ENCODE measurements at regions not wholly inside any gene's neighbourhood (a gene's known extent, or its start where the extent isn't known, plus 50 kb on each side); places are given as distances from the start of the nearest gene placed in this dataset.

GRCh38 chr16:77558786-77559185 lies 124.0 kb upstream of the ADAMTS18 start:
- H3K4me3 ChIP-seq: no peak overlapping the region
- H3K9me3 ChIP-seq: no peaks in the 10 kb centered on the region
- H3K4me1 ChIP-seq: no peaks in the 10 kb centered on the region
- TF ChIP-seq POLR2AphosphoS2 (conservative IDR thresholded peaks at IDR 0.05; ENCODE audit: low read length) (no peak), RARB (CRISPR knock-in tag; IDR thresholded peaks at IDR 0.05) (no peak), TFCP2L1 (CRISPR knock-in tag; IDR thresholded peaks at IDR 0.05) (no peak), CHD2 (IDR thresholded peaks at IDR 0.05; ENCODE audit: low read length, partially characterized antibody) (no peak), RAD21 (conservative IDR thresholded peaks at IDR 0.05 in 1 of 2, IDR thresholded peaks at IDR 0.05 in 1 of 2) (no peak)
- FAIRE-seq: no peak
- no peak overlapping the region for H3K27ac ChIP-seq
- WGBS (ENCODE audit: missing lambda C conversion rate): 23% methylated on average over 2 of the region's 2 CpGs
- CTCF ChIA-PET: interaction anchor here (2.1 kb wide), 1 partner anchor 25 kb away, joined by 6 read pairs; no protein-coding TSS in a partner anchor
- H3K4me2 ChIP-seq: no peak overlapping the region
- DNase-seq (ENCODE audit: low read depth in 1 of 2, low spot score in 1 of 2): no peak
- ATAC-seq: no peak
- POLR2A ChIA-PET: no interaction called here

GRCh38 chr16:77562497-77562896 lies 127.7 kb upstream of the ADAMTS18 start:
- no peak overlapping the region for H3K4me2 ChIP-seq
- H3K9me3 ChIP-seq: peaks cover 3% of the 10 kb centered on the region; the same call in 2 of the 3 replicates
- peaks cover 4% of the 10 kb centered on the region; the same call in 1 of the 3 replicates for H3K4me1 ChIP-seq
- FAIRE-seq: no peak
- no peak for ATAC-seq
- CTCF ChIA-PET: interaction anchor here (1.3 to 3.4 kb wide), 2 partner anchors 13 to 21 kb away, joined by 3 to 15 read pairs; no protein-coding TSS in a partner anchor
- no peak overlapping the region for H3K27ac ChIP-seq
- TF ChIP-seq MAFK (IDR thresholded peaks at IDR 0.05; ENCODE audit: partially characterized antibody) (peak; percentile 94), JUN (IDR thresholded peaks at IDR 0.05) (no peak)
- no peak for DNase-seq (ENCODE audit: low read depth in 1 of 2, low spot score in 1 of 2)
- no peak overlapping the region for H3K4me3 ChIP-seq
- POLR2A ChIA-PET: no interaction called here

- Histone ChIP-seq H3K4me3 (no peak overlapping the region), H3K27ac (no peak overlapping the region), H3K4me1 (peaks cover 4% of the 10 kb centered on the region; the same call in 1 of the 3 replicates), H3K9me3 (peaks cover 3% of the 10 kb centered on the region; the same call in 2 of the 3 replicates), H3K4me2 (no peak overlapping the region)
- ChIA-PET CTCF (interaction anchor here (1.0 to 2.4 kb wide), 2 partner anchors 10 to 19 kb away, joined by 3 to 17 read pairs; no protein-coding TSS in a partner anchor), POLR2A (interaction anchor here (0.7 kb wide), 1 partner anchor 9 kb away, joined by 3 read pairs; no protein-coding TSS in a partner anchor)
- 14% methylated on average over 5 of the region's 5 CpGs for WGBS (ENCODE audit: missing lambda C conversion rate)
- ATAC-seq: no peak
- TF ChIP-seq CBX8 (IDR thresholded peaks at IDR 0.05): no peak
- no peak for TF ChIP-seq PHF8 (IDR thresholded peaks at IDR 0.05; ENCODE audit: borderline replicate concordance, low read depth)
- TF ChIP-seq BHLHE40 (IDR thresholded peaks at IDR 0.05; ENCODE audit: low read depth, low read length): no peak
- TF ChIP-seq SREBF2 (IDR thresholded peaks at IDR 0.05): no peak
- no peak for TF ChIP-seq HMGXB4 (CRISPR knock-in tag; IDR thresholded peaks at IDR 0.05; ENCODE audit: borderline replicate concordance)
- TF ChIP-seq JUN (IDR thresholded peaks at IDR 0.05): no peak
- DNase-seq (ENCODE audit: low read depth in 1 of 2, low spot score in 1 of 2): peak in 1 of 2 experiments; percentile 14
- FAIRE-seq: no peak
Measured at GRCh38 chr16:77564791-77565390, 130.1 kb upstream of the ADAMTS18 start.

GRCh38 chr16:77569406-77569805 lies 134.6 kb upstream of the ADAMTS18 start:
- CTCF ChIA-PET: interaction anchor here (0.7 to 6.5 kb wide), 3 partner anchors 14 to 334 kb away, joined by 3 to 47 read pairs (median 19); no protein-coding TSS in a partner anchor

GRCh38 chr16:77570574-77570973 lies 135.7 kb upstream of the ADAMTS18 start:
- Histone ChIP-seq H3K9me3 (no peaks in the 10 kb centered on the region; the same call in 2 of the 3 replicates), H3K4me1 (peaks cover 3% of the 10 kb centered on the region; the same call in 1 of the 3 replicates), H3K4me3 (no peak overlapping the region), H3K27ac (no peak overlapping the region), H3K4me2 (no peak overlapping the region)
- ATAC-seq: no peak
- no peak for FAIRE-seq
- no peak for DNase-seq (ENCODE audit: low read depth in 1 of 2, low spot score in 1 of 2)
- CTCF ChIA-PET: interaction anchor here (3.4 to 6.5 kb wide), 2 partner anchors 13 to 335 kb away, joined by 19 to 47 read pairs; no protein-coding TSS in a partner anchor
- POLR2A ChIA-PET: no interaction called here
- no CpG with 5 or more reads among the region's 1 CpG for WGBS (ENCODE audit: missing lambda C conversion rate)
- TF ChIP-seq EHMT2 (IDR thresholded peaks at IDR 0.05; ENCODE audit: low read depth) (no peak), MAX (IDR thresholded peaks at IDR 0.05) (no peak), NPAS2 (CRISPR knock-in tag; IDR thresholded peaks at IDR 0.05; ENCODE audit: borderline replicate concordance) (no peak), HOXA7 (CRISPR knock-in tag; IDR thresholded peaks at IDR 0.05) (no peak), RFX5 (IDR thresholded peaks at IDR 0.05) (no peak), MAFK (IDR thresholded peaks at IDR 0.05; ENCODE audit: partially characterized antibody) (no peak), CHD4 (IDR thresholded peaks at IDR 0.05; ENCODE audit: borderline replicate concordance) (no peak), NR3C1 (IDR thresholded peaks at IDR 0.05) (no peak), HMGXB4 (CRISPR knock-in tag; IDR thresholded peaks at IDR 0.05; ENCODE audit: borderline replicate concordance) (no peak), CHD2 (IDR thresholded peaks at IDR 0.05; ENCODE audit: low read length, partially characterized antibody) (no peak), EP300 (IDR thresholded peaks at IDR 0.05) (no peak), KDM1A (IDR thresholded peaks at IDR 0.05; ENCODE audit: low read depth) (no peak)

More at GRCh38 chr16:77569406-77569805, 134.6 kb upstream of the ADAMTS18 start:
- Histone ChIP-seq H3K4me2 (no peak overlapping the region), H3K27ac (no peak overlapping the region), H3K4me3 (no peak overlapping the region), H3K9me3 (peaks cover 3% of the 10 kb centered on the region; the same call in 2 of the 3 replicates), H3K4me1 (peaks cover 4% of the 10 kb centered on the region; the same call in 1 of the 3 replicates)
- ATAC-seq: no peak
- 18% methylated on average over 5 of the region's 5 CpGs for WGBS (ENCODE audit: missing lambda C conversion rate)
- FAIRE-seq: no peak
- POLR2A ChIA-PET: no interaction called here
- no peak for DNase-seq (ENCODE audit: low read depth in 1 of 2, low spot score in 1 of 2)
- no peak for TF ChIP-seq HDAC2 (IDR thresholded peaks at IDR 0.05)
- no peak for TF ChIP-seq HOXB13 (CRISPR knock-in tag; IDR thresholded peaks at IDR 0.05; ENCODE audit: low read depth)
- TF ChIP-seq NR3C1 (IDR thresholded peaks at IDR 0.05): no peak
- no peak for TF ChIP-seq CEBPB (IDR thresholded peaks at IDR 0.05)
- no peak for TF ChIP-seq CHD2 (IDR thresholded peaks at IDR 0.05; ENCODE audit: low read length, partially characterized antibody)
